SIG-M5 (cell line): ENCODE measurements at regions not wholly inside any gene's neighbourhood (a gene's known extent, or its start where the extent isn't known, plus 50 kb on each side); places are given as distances from the start of the nearest gene placed in this dataset.

Source experiments
- DNase-seq: peaks from one replicate; lab custom pipeline; 2025; lab: John Stamatoyannopoulos, UW

- DNase-seq: no peak
Observed at GRCh38 chrX:46301903-46302302, 243.3 kb downstream of the ZNF674 start.

- DNase-seq: no peak
Observed at GRCh38 chrX:46298821-46299220, 246.4 kb downstream of the ZNF674 start.

GRCh38 chrX:46295963-46296362 lies 249.3 kb downstream of the ZNF674 start:
- no peak for DNase-seq

GRCh38 chrX:46294234-46294633 lies 251.0 kb downstream of the ZNF674 start:
- DNase-seq: no peak

- DNase-seq: no peak
Observed at GRCh38 chrX:46279925-46280313, 265.3 kb downstream of the ZNF674 start.

- no peak for DNase-seq
Observed at GRCh38 chrX:46279214-46279924, 265.9 kb downstream of the ZNF674 start.

- no peak for DNase-seq
Observed at GRCh38 chrX:46278572-46278971, 266.6 kb downstream of the ZNF674 start.

GRCh38 chrX:46268412-46268811 lies 276.8 kb downstream of the ZNF674 start:
- no peak for DNase-seq

- DNase-seq: no peak
Observed at GRCh38 chrX:46263494-46263893, 281.7 kb downstream of the ZNF674 start.

GRCh38 chrX:46262304-46262703 lies 282.9 kb downstream of the ZNF674 start:
- DNase-seq: no peak

- DNase-seq: no peak
Observed at GRCh38 chrX:46260499-46260898, 284.7 kb downstream of the ZNF674 start.

GRCh38 chrX:46258356-46258755 lies 286.9 kb downstream of the ZNF674 start:
- no peak for DNase-seq

GRCh38 chrX:46257451-46257879 lies 287.8 kb downstream of the ZNF674 start:
- DNase-seq: no peak

GRCh38 chrX:46256875-46257274 lies 288.3 kb downstream of the ZNF674 start:
- no peak for DNase-seq

- no peak for DNase-seq
Observed at GRCh38 chrX:46255046-46255445, 290.2 kb downstream of the ZNF674 start.

GRCh38 chrX:46254641-46255040 lies 290.6 kb downstream of the ZNF674 start:
- no peak for DNase-seq

- no peak for DNase-seq
Observed at GRCh38 chrX:46251755-46252154, 293.5 kb downstream of the ZNF674 start.

GRCh38 chrX:46250151-46250550 lies 295.1 kb downstream of the ZNF674 start:
- DNase-seq: no peak

GRCh38 chrX:46247456-46247855 lies 297.8 kb downstream of the ZNF674 start:
- no peak for DNase-seq

GRCh38 chrX:46244451-46244850 lies 300.8 kb downstream of the ZNF674 start:
- no peak for DNase-seq

- no peak for DNase-seq
Observed at GRCh38 chrX:46236411-46236810, 308.8 kb downstream of the ZNF674 start.

GRCh38 chrX:46235778-46236177 lies 309.4 kb downstream of the ZNF674 start:
- no peak for DNase-seq

- DNase-seq: no peak
Observed at GRCh38 chrX:46234775-46235174, 310.4 kb downstream of the ZNF674 start.

- DNase-seq: no peak
Observed at GRCh38 chrX:46228389-46228788, 316.8 kb downstream of the ZNF674 start.
